EL (cell line): ENCODE measurements at regions not wholly inside any gene's neighbourhood (a gene's known extent, or its start where the extent isn't known, plus 50 kb on each side); places are given as distances from the start of the nearest gene placed in this dataset.
"Not testable (repeated sequence)": the region's sequence is repeated elsewhere in the genome, so short reads cannot be mapped to it uniquely, and the experiment has no call there.

Experiments
- DNase-seq: peaks from one replicate; pipeline ENCODE4 v3.0.0-alpha.2; 2016

DNA sequence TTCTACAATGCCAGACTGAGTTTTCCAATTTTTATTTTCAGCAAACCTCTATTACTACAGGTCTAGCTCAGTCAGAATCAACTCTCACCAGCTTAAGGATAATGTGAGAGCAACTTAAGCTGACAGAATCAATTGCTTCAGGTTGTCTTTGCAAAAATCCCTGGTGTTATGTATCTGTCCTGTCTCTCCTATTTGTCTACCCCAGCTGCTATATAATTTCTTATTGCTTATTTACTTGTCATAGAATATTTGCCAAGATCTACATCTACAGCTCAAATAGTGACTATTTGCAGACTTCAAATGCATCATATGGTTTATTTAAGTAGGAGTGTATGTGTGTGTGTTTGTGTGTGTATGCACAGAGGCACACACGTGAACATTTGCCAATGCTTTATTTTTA is 54.1 kb downstream of the FOXG1 start:
- no peak for DNase-seq

DNA sequence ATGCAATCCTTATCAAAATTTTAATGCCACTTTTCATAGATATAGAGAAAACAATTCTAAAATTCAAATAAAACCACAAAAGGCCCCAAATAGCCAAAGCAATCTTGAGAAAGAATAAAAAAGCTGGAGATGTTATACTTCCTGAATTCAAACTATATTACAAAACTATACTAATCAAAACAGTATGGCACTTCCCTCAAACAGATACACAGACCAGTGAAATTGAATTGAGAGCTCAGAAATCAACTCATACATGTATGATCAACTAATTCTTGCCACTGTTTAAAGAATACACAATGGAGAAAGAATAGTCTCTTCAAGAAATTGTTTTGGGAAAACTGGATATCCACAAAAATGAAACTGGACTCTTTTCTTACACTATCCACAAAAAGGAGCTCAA is 55.4 kb downstream of the FOXG1 start:
- DNase-seq = no peak

GRCh38 chr14:28823245-28823644 is 56.7 kb downstream of the FOXG1 start:
- DNase-seq = no peak

DNA sequence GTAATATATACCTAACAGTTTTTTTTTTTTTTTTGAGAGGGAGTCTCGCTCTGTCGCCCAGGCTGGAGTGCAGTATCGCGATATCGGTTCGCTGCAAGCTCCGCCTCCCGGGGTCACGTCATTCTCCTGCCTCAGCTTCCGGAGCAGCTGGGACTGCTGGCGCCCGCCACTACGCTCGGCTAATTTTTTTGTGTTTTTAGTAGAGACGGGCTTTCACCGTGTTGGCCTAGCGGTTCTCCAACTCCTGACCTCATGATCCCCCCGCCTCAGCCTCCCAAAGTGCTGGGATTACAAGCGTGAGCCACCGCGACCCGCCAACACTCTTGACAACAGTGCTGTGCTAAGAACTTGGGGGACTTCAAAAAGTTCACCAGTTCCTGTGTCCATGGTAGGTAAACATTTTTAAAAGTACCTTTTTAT is 63.5 kb downstream of the FOXG1 start:
- DNase-seq = no peak

DNA sequence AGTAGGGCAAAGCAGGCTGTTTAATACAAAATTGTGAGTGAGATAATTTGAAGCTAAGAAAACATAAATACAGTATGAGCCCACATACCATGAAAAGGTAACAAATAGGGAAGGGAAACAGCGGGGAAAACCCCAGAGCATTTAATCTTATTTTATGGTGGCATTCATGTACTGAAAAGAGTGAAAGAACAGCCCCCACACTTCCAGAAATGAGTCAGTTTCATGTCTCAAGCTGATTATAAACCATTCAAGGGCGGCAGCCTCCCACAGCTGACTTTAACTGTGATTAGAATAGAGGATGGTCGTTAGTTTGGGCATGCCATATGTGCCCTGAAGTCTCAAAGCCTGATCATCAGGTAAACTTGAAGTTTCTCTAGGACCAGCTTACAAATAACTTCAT is 64.5 kb downstream of the FOXG1 start:
- no peak for DNase-seq

GRCh38 chr14:28842569-28842968 is 76.0 kb downstream of the FOXG1 start:
- DNase-seq = not testable (repeated sequence)

- no peak for DNase-seq
Observed at GRCh38 chr14:28867571-28867970, 101.0 kb downstream of the FOXG1 start.

DNA sequence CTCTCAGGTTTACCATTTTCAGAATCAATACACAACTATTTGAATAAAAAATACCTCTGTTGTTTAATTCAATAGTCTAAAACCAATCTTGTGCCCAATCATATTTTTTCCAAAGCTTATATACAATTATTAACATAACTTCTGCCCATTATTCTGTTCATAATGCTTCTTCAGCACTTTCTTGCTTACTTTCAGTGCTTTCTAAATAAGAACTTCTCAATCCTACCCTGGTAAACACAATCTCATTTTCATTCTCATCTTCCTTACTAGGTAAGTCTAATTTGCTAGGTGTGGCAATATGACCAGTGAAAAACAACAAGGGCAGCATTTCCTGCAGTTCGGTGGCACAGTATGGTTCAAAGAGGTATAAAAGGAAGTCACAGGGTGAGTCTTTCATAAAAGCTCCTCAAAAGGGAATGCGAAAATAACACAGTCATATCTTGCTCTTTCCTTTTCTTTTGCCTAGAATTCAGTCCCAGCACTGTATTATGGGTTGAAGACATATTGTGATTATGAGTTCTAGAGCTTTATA is 103.5 kb downstream of the FOXG1 start:
- no peak for DNase-seq

DNA sequence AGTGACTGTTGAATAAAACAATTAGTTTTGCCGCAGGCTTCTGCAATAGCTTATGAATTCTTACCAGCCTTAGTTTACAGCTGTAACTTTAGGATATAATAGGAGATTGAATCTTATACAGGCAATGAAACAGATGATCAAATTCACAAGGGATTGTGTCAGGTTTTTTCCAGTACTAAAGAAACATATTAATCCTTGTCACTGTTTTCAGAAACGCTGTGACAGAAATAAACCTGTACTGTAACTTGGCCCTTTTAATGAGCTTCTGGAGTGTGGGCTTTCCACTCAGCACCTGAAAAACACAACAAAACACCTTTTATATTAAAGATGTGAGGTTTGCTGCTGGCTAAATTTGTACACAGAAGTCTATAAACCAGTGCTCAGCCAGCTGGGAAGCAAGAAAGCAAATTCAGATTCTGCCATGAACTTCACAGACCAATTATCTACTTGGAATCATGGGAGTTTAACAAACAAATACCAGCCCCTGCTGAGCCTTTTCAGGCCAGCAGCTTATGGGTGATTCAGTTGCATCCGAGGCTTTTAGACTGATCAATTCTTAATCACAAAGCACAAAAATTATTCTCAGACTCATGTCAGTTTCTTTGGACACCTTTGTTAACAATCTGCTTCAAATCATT is 109.5 kb downstream of the FOXG1 start:
- DNase-seq = no peak

GRCh38 chr14:28876572-28876945 is 110.0 kb downstream of the FOXG1 start:
- DNase-seq = no peak

- DNase-seq = no peak
Observed at GRCh38 chr14:28877923-28878322, 111.3 kb downstream of the FOXG1 start.

DNA sequence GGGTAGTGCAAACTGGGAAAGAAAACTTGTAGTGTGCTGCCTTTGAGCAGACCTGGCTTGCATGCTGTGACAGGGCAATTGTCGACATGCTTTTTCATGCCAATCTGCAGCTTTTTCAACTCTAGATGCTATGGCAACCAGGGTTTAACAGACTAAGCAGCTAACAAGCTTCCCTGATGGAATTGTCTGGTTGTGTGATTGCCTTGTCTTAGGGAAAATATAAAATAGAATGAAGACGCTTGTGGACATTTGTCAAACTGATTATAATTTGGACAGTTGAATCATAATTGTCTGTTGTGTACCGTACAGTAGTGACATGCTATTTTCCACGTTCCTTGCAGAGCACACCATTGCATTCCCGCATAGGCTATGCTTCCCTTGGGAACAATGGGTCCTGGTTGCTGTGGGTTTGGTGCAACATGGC is 113.0 kb downstream of the FOXG1 start:
- no peak for DNase-seq

DNA sequence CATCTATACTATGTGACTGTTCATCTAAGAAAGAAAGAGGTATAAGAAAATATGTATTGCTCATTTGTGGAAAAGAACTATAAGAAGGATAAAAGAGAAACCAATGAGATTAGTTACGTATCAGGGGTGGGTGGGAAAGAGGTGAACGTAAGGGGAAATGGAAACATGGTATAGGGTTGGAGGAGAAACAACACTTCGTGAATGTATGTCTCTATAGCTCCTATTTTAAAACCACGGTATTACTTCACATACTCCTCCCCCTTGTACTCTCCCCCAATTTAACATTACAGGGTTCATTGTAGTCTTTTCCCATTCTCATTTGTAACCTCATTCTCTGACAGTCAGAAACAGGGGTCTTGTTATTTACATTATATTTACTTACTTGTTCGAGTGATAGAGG is 120.4 kb downstream of the FOXG1 start:
- no peak for DNase-seq

DNA sequence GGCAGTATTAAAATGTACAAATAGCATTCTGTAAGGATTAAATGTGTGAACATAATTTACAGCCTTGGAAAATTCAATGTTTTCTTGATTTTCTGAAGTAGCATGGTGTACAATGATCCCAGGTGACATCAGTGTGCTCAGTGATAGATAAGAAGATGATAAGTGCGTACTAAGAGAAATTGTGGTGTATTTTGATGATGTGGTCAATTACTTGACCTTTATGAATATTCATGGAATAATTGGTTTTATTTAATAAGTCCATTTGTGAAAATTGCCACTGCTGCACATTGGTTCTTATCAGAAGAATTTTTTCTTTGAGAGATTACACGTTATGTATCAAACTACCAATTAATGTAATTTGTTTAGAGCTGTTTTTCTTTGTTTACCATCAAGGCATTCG is 128.8 kb downstream of the FOXG1 start:
- no peak for DNase-seq

DNA sequence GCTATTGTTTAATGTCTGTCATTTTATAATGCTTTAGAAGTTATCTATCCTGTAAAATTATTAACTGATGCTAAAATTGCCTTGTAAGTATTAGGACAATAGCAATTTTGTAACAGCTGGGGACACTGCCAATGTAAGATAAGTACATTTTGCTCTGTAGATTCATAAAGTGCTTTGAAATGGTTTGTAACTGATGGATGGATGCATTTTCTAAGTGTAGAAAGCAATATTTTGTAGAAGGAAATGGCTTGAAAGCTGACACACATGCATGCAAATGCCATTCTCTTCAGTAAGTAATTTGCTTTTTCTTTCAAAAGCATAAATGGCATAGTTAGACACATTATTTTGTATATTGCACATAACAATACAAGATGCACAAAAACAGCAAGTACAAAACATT is 129.8 kb downstream of the FOXG1 start:
- DNase-seq = no peak

GRCh38 chr14:28901631-28902030 is 135.0 kb downstream of the FOXG1 start:
- DNase-seq = no peak

- no peak for DNase-seq
Observed at GRCh38 chr14:28902930-28903329, 136.3 kb downstream of the FOXG1 start.

DNA sequence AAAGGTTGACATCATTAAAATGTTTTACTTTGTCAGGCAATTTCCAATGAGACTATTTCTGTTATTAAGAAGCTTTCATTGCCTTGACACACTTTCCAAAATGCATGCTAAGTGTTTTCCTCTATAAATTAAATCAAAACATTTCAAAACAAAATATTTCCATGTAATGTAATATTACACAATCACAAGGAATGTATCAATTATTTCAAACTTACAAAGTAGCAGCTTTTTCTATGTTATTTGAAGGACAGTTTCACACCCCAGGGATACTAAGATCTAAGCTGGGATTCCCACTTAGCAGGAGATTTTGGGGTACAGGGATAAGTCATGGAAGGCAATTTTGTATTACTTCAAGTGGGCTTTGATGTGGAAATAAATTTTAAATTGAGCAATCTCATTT is 144.9 kb downstream of the FOXG1 start:
- no peak for DNase-seq

DNA sequence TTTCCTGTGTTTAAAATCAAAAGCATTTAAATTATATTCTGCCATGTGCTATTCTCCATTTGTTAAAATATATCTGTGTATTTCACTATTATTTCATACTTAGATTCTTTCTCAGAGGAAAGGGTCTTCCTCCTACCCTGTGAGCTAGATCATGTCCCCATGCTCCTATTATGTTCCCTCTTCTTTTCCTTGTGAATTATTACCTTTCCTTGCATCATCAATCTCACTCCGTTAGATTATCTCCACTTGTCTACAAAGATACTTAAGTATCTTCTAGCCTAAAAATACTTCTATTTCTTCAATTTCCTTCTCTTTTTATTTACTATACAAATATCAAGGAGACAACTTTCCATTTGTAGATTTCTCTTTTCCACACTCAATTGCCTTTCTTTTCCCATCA is 146.5 kb downstream of the FOXG1 start:
- DNase-seq = no peak

GRCh38 chr14:28926122-28926521 is 159.5 kb downstream of the FOXG1 start:
- no peak for DNase-seq

DNA sequence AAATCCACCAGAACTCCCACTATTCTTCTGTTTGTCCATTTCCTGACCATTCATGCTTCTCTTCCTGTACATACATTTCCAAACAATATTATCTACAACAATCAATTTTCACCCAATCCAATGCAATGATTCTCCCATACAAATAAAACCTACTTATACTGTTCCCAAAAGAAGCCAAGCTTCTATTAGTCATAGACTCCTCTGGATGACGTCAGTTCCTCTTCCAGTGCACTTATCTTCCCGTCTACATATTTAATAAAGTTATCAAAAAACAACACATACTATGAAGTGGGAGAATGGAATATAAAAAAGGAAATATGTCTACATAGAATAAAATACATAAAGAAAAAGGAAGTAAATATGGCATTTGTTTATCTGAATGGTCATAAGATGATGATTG is 165.4 kb downstream of the FOXG1 start:
- no peak for DNase-seq

DNA sequence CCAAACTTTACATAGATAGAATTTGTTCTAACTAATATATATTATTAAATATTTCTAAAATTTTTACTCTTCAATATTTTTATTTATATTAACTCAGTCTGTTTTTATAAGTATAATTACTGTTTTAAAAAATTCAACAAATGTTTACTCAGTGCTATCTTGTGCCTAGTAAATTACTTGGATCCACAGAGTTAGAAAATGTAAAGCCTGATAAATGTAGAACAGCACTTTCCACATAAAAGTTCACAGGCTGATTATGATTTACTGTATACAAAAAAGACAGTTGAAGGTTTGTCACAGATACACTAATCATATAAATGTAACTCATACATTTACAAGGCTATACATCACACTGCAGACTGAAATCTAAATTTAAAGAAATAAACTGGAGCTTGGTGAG is 170.0 kb downstream of the FOXG1 start:
- no peak for DNase-seq

GRCh38 chr14:28941758-28942157 is 175.2 kb downstream of the FOXG1 start:
- no peak for DNase-seq

GRCh38 chr14:28944605-28945004 is 178.0 kb downstream of the FOXG1 start:
- no peak for DNase-seq

DNA sequence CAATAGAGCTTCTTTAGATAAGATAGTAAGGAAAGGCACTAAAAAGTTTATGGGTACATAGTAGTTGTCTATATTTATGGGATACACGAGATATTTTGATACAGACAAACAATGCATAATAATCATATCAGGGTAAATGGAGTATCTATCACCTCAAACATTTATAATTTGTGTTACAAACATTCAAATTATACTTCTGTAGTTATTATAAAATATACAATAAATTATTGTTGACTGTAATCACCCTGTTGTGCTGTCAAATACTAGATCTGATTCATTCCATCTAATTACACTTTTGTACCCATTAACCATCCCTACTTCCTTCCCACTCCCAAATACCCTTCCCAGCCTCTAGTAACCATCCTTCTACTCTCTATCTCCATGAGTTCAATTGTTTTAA is 179.7 kb downstream of the FOXG1 start:
- DNase-seq = no peak
